ENCODE measurements at regions not wholly inside any gene's neighbourhood (a gene's known extent, or its start where the extent isn't known, plus 50 kb on each side); places are given as distances from the start of the nearest gene placed in this dataset.

DNA sequence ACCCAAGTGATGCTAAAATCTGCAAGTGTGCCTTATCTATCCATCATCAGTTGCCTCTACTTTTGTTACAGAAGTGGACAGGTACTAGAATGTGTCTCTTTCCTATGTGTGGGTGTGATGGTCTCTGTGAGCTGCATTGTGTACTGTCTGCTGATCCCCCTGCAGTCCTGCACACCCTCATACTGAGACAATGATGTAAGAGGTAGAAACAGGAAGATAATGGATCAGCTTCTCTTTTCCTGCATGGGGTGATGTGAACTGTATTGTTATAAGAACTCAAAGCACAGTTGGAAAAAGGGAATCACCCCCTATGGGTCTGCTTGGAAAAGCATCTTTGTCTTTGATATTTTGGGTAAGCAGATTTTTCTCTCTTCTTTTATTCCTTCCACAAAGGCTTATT is 537.6 kb upstream of the CDH2 start:
- H3K4me1 Mint-ChIP-seq (ENCODE audit: low read depth) = peaks cover 23% of the 10 kb centered on the region
- TF ChIP-seq, protein P1, sequence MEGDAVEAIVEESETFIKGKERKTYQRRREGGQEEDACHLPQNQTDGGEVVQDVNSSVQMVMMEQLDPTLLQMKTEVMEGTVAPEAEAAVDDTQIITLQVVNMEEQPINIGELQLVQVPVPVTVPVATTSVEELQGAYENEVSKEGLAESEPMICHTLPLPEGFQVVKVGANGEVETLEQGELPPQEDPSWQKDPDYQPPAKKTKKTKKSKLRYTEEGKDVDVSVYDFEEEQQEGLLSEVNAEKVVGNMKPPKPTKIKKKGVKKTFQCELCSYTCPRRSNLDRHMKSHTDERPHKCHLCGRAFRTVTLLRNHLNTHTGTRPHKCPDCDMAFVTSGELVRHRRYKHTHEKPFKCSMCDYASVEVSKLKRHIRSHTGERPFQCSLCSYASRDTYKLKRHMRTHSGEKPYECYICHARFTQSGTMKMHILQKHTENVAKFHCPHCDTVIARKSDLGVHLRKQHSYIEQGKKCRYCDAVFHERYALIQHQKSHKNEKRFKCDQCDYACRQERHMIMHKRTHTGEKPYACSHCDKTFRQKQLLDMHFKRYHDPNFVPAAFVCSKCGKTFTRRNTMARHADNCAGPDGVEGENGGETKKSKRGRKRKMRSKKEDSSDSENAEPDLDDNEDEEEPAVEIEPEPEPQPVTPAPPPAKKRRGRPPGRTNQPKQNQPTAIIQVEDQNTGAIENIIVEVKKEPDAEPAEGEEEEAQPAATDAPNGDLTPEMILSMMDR (IDR thresholded peaks at IDR 0.05) = no peak
- no peaks in the 10 kb centered on the region for H3K27me3 Mint-ChIP-seq (ENCODE audit: low read depth)
- DNase-seq (ENCODE audit: low spot score) = no peak
- no peaks in the 10 kb centered on the region for H3K36me3 Mint-ChIP-seq (ENCODE audit: low read depth)
- H3K27ac Mint-ChIP-seq (ENCODE audit: unreplicated experiment) = no peak overlapping the region
- H3K9me3 Mint-ChIP-seq (ENCODE audit: low read depth) = peaks cover 5% of the 10 kb centered on the region
- H3K4me3 Mint-ChIP-seq (ENCODE audit: unreplicated experiment) = no peak overlapping the region

DNA sequence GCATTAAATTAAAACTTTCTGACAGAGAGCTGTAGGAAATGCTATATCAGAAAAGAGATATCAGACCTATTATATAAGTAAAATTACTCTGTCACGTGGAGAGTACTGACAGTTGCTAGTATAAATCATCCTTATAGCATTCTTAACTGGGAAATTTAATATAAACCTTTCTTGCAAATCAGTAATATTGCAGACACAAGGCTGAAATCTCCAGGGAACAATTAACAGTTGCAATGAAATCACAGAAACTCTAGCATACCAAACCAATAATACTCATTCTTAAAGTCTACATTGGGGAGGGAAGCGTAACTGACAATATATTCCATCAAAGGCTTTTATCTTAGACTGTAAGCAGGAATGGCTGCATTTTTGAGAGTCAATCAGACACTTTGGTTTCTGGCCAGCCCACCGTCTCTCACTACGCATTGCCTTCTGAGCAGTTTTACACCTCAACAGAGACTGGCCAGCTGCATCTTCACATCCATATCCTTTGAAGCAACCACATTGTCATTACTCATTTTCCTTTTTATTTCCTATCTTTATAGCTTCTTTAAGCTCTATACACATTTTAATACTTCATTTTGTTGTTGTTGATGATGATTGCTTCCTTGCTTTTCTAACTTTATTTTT is 536.0 kb upstream of the CDH2 start:
- Mint-ChIP-seq H3K27ac (ENCODE audit: unreplicated experiment) (no peak overlapping the region), H3K27me3 (ENCODE audit: low read depth) (no peaks in the 10 kb centered on the region)

DNA sequence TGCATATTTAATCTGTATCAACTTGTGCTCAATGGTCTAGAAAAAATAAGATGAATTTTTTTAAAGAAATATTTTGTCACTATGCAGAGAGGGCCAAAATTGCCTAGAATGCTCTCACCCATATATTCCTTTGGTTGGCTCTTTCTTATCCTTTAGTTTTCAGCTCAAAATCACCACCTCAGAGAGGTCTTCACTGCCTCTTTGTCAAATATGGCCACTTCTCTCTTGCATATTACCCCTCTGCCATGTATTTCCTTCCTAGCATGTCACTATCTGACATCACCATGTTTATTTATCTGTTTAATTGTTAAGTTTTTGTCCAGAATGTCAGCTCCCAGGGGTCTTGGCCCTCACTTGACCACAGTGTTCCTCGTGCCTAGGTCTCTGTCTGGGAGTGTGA is 535.2 kb upstream of the CDH2 start:
- H3K27ac Mint-ChIP-seq (ENCODE audit: unreplicated experiment) = no peak overlapping the region
- H3K9me3 Mint-ChIP-seq (ENCODE audit: low read depth) = no peaks in the 10 kb centered on the region
- TF ChIP-seq, protein P1 (IDR thresholded peaks at IDR 0.05) = no peak
- no peak for DNase-seq (ENCODE audit: low spot score)
- H3K36me3 Mint-ChIP-seq (ENCODE audit: low read depth) = no peaks in the 10 kb centered on the region
- H3K4me1 Mint-ChIP-seq (ENCODE audit: low read depth) = peaks cover 5% of the 10 kb centered on the region
- no peak overlapping the region for H3K4me3 Mint-ChIP-seq (ENCODE audit: unreplicated experiment)
- H3K27me3 Mint-ChIP-seq (ENCODE audit: low read depth) = no peaks in the 10 kb centered on the region

More for the DNA sequence above, 536.0 kb upstream of the CDH2 start:
- Mint-ChIP-seq H3K36me3 (ENCODE audit: low read depth) (no peaks in the 10 kb centered on the region), H3K9me3 (ENCODE audit: low read depth) (peaks cover 5% of the 10 kb centered on the region), H3K4me1 (ENCODE audit: low read depth) (peaks cover 8% of the 10 kb centered on the region), H3K4me3 (ENCODE audit: unreplicated experiment) (no peak overlapping the region)
- TF ChIP-seq, protein P1 (IDR thresholded peaks at IDR 0.05) = no peak
- no peak for DNase-seq (ENCODE audit: low spot score)

DNA sequence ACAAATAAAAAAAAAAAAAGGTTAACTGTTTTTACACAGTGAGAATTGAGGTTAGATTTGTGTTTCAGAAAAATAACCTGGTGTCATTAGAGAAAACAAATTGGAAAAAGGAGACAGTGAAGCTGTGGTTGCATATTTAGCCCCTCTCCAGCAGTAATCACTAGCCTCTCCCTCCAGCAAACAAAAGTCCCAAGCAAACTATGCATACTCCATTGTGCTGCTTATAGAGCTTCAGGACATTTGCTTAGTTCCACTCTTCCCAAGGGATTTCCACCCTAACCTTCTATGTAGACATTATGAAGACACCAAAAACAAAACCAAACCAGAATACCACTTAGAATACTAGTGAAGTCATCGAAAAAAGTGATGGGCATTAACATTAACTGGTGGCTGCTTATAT is 534.2 kb upstream of the CDH2 start:
- DNase-seq (ENCODE audit: low spot score) = no peak
- peaks cover 7% of the 10 kb centered on the region for H3K4me1 Mint-ChIP-seq (ENCODE audit: low read depth)
- no peaks in the 10 kb centered on the region for H3K9me3 Mint-ChIP-seq (ENCODE audit: low read depth)
- H3K36me3 Mint-ChIP-seq (ENCODE audit: low read depth) = no peaks in the 10 kb centered on the region
- no peak overlapping the region for H3K4me3 Mint-ChIP-seq (ENCODE audit: unreplicated experiment)
- no peak overlapping the region for H3K27ac Mint-ChIP-seq (ENCODE audit: unreplicated experiment)
- no peaks in the 10 kb centered on the region for H3K27me3 Mint-ChIP-seq (ENCODE audit: low read depth)
- TF ChIP-seq, protein P1 (IDR thresholded peaks at IDR 0.05) = no peak

DNA sequence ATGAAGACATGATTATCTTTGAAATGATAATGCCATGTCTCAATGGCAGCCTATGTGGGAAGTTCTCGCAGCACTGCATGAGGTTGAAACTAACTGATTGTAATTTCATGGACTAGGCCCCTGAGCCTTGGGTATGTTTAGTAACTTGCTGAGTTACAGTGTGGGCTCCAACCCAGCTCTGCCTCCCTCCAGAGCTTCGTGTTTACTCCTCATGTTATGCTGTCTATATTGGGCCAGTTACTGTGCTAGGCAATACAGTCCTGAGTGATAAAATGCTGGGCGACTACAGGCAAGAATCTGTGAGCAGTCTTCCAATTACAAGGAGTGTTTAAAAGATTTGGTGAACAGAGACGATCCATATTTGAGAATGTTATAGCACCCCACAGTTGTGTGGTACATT is 530.1 kb upstream of the CDH2 start:
- Mint-ChIP-seq H3K9me3 (ENCODE audit: low read depth) (no peaks in the 10 kb centered on the region), H3K27ac (ENCODE audit: unreplicated experiment) (no peak overlapping the region), H3K4me1 (ENCODE audit: low read depth) (peaks cover 4% of the 10 kb centered on the region), H3K36me3 (ENCODE audit: low read depth) (no peaks in the 10 kb centered on the region), H3K27me3 (ENCODE audit: low read depth) (no peaks in the 10 kb centered on the region), H3K4me3 (ENCODE audit: unreplicated experiment) (no peak overlapping the region)
- TF ChIP-seq, protein P1 (IDR thresholded peaks at IDR 0.05) = no peak
- DNase-seq (ENCODE audit: low spot score) = no peak
